Loucy (cell line): ENCODE measurements at regions not wholly inside any gene's neighbourhood (a gene's known extent, or its start where the extent isn't known, plus 50 kb on each side); places are given as distances from the start of the nearest gene placed in this dataset.

Experiments
- H2AFZ ChIP-seq: fragments of 200-600 bp; sonication (generic); 2 replicates; pipeline ENCODE4 v1.6.0; 2016; ENCODE audit warnings: antibody characterized with exemption, mild to moderate bottlenecking, low read length, moderate library complexity
- H3F3A ChIP-seq: fragments of 200-600 bp; 2 replicates; pipeline ENCODE4 v1.6.0; 2016; ENCODE audit warnings: antibody characterized with exemption, low read depth, mild to moderate bottlenecking
- H3K27me3 ChIP-seq: fragments of 200-600 bp; sonication (generic); 2 replicates; pipeline ENCODE4 v1.6.1; 2014; ENCODE audit warnings: low read length, mild to moderate bottlenecking; ENCODE audit not compliant: insufficient read depth, poor library complexity, severe bottlenecking
- H3K36me3 ChIP-seq: fragments of 200-600 bp; sonication (generic); 2 replicates; pipeline ENCODE4 v1.6.1; 2016; ENCODE audit warnings: low read length; ENCODE audit not compliant: insufficient read depth
- H3K4me1 ChIP-seq: fragments of 200-600 bp; sonication (generic); 2 replicates; pipeline ENCODE4 v1.5.1; 2014; ENCODE audit warnings: low read length, mild to moderate bottlenecking; ENCODE audit not compliant: insufficient read depth, poor library complexity, severe bottlenecking
- H3K4me2 ChIP-seq: fragments of 200-600 bp; sonication (generic); 2 replicates; pipeline ENCODE4 v1.6.0; 2014; ENCODE audit warnings: antibody characterized with exemption, low read length, low read depth, mild to moderate bottlenecking; ENCODE audit not compliant: poor library complexity, severe bottlenecking
- H3K4me3 ChIP-seq: fragments of 200-600 bp; sonication (generic); 2 replicates; pipeline ENCODE4 v1.5.1; 2014; ENCODE audit warnings: low read length, mild to moderate bottlenecking, mixed read lengths; ENCODE audit not compliant: poor library complexity, severe bottlenecking
- H3K79me2 ChIP-seq: fragments of 200-600 bp; sonication (generic); 2 replicates; pipeline ENCODE4 v1.6.1; 2014; ENCODE audit warnings: low read length; ENCODE audit not compliant: insufficient read depth
- H3K9ac ChIP-seq: fragments of 200-600 bp; sonication (generic); 2 replicates; pipeline ENCODE4 v1.6.0; 2014; ENCODE audit warnings: mild to moderate bottlenecking, low read depth, low read length, moderate library complexity; ENCODE audit not compliant: poor library complexity, severe bottlenecking
- H3K9me2 ChIP-seq: fragments of 200-600 bp; sonication (generic); replicated peaks from 2 replicates; pipeline ENCODE4 v1.6.1; 2016; ENCODE audit warnings: low read depth, low read length, mixed read lengths
- H3K9me3 ChIP-seq: fragments of 200-600 bp; sonication (generic); 2 replicates; pipeline ENCODE4 v1.6.1; 2014; ENCODE audit warnings: mild to moderate bottlenecking, antibody characterized with exemption, low read length, low read depth; ENCODE audit not compliant: insufficient read depth
- H4K20me1 ChIP-seq: fragments of 200-600 bp; sonication (generic); 2 replicates; pipeline ENCODE4 v1.6.0; 2014; ENCODE audit warnings: antibody characterized with exemption, low read length, mild to moderate bottlenecking; ENCODE audit not compliant: insufficient read depth, poor library complexity, severe bottlenecking
- CTCF ChIP-seq: fragments of 200-600 bp; sonication (generic); conservative IDR thresholded peaks from 2 replicates; pipeline ENCODE4 v1.5.1; 2014; ENCODE audit warnings: mild to moderate bottlenecking, antibody characterized with exemption, low read length
- EZH2phosphoT487 ChIP-seq: fragments of 200-600 bp; IDR thresholded peaks from 2 replicates; pipeline ENCODE4 v1.6.1; 2018; ENCODE audit warnings: antibody characterized with exemption, mild to moderate bottlenecking, moderate library complexity, borderline replicate concordance

- Histone ChIP-seq H3K4me3 (no peak overlapping the region), H3K9me2 (no peaks in the 10 kb centered on the region), H3F3A (no peaks in the 10 kb centered on the region), H3K79me2 (no peaks in the 10 kb centered on the region), H4K20me1 (no peaks in the 10 kb centered on the region), H3K36me3 (no peaks in the 10 kb centered on the region), H2AFZ (no peak overlapping the region), H3K9ac (no peak overlapping the region), H3K27me3 (no peaks in the 10 kb centered on the region), H3K9me3 (no peaks in the 10 kb centered on the region), H3K4me1 (no peaks in the 10 kb centered on the region), H3K4me2 (no peak overlapping the region)
- TF ChIP-seq EZH2phosphoT487 (no peak), CTCF (no peak)
These were observed 257.6 kb downstream of the C12orf75 start for GRCh38 chr12:105588106-105588505.

GRCh38 chr12:105590571-105590970 lies 260.1 kb downstream of the C12orf75 start:
- H3K9me3 ChIP-seq = no peaks in the 10 kb centered on the region
- no peaks in the 10 kb centered on the region for H3K4me1 ChIP-seq
- no peak overlapping the region for H3K4me2 ChIP-seq
- no peaks in the 10 kb centered on the region for H3K27me3 ChIP-seq
- no peak overlapping the region for H2AFZ ChIP-seq
- no peaks in the 10 kb centered on the region for H3F3A ChIP-seq
- no peaks in the 10 kb centered on the region for H3K36me3 ChIP-seq
- no peak overlapping the region for H3K4me3 ChIP-seq
- H3K9me2 ChIP-seq = no peaks in the 10 kb centered on the region
- H3K9ac ChIP-seq = no peak overlapping the region
- H4K20me1 ChIP-seq = no peaks in the 10 kb centered on the region
- no peaks in the 10 kb centered on the region for H3K79me2 ChIP-seq
- no peak for TF ChIP-seq EZH2phosphoT487
- TF ChIP-seq CTCF = no peak

- no peaks in the 10 kb centered on the region for H3F3A ChIP-seq
- no peak overlapping the region for H3K4me2 ChIP-seq
- no peak overlapping the region for H2AFZ ChIP-seq
- no peaks in the 10 kb centered on the region for H3K27me3 ChIP-seq
- H3K9ac ChIP-seq = no peak overlapping the region
- H3K4me3 ChIP-seq = no peak overlapping the region
- no peaks in the 10 kb centered on the region for H3K9me3 ChIP-seq
- H3K9me2 ChIP-seq = no peaks in the 10 kb centered on the region
- no peaks in the 10 kb centered on the region for H3K4me1 ChIP-seq
- H4K20me1 ChIP-seq = no peaks in the 10 kb centered on the region
- H3K79me2 ChIP-seq = no peaks in the 10 kb centered on the region
- TF ChIP-seq CTCF = no peak
- no peak for TF ChIP-seq EZH2phosphoT487
- no peaks in the 10 kb centered on the region for H3K36me3 ChIP-seq
These were observed 264.9 kb downstream of the C12orf75 start for GRCh38 chr12:105595440-105595839.
